Mucosa of descending colon (tissue), 3 donors: ENCODE measurements at regions not wholly inside any gene's neighbourhood (a gene's known extent, or its start where the extent isn't known, plus 50 kb on each side); places are given as distances from the start of the nearest gene placed in this dataset.

ENCODE experiments used
- ATAC-seq: fragments of 200-7000 bp; cut with Tn5 transposase; one replicate; pipeline ENCODE4 v1.9.1; 2020; ENCODE audit warnings: mild to moderate bottlenecking, moderate library complexity
- DNase-seq, 3 donors: peaks; one replicate each; pipeline ENCODE4 v3.0.0-alpha.2; 2020
- H3K36me3 ChIP-seq: fragments of 200-600 bp; one replicate; pipeline ENCODE4 v1.8.0; 2021; ENCODE audit warnings: low read depth, mild to moderate bottlenecking
- H3K4me1 ChIP-seq: fragments of 200-600 bp; one replicate; pipeline ENCODE4 v1.8.0; 2021; ENCODE audit warnings: low read depth, mild to moderate bottlenecking
- H3K4me3 ChIP-seq: fragments of 200-600 bp; one replicate; pipeline ENCODE4 v1.8.0; 2021; ENCODE audit warnings: mild to moderate bottlenecking
- H3K9me3 ChIP-seq: fragments of 200-600 bp; one replicate; pipeline ENCODE4 v1.8.0; 2021; ENCODE audit warnings: mild to moderate bottlenecking
- intact Hi-C, 2 donors: fragments of 100-400 bp; cut with DNase I in 1 of 2; cut with micrococcal nuclease in 1 of 2; formaldehyde crosslinking; loops; one replicate each; pipeline versions ENCODE4 v1.11.0 to v1.11.1; 2022; cut with DNase I, micrococcal nuclease
- TF ChIP-seq, protein P1 (sequence below): fragments of 200-600 bp; IDR thresholded peaks from one replicate; pipeline ENCODE4 v1.8.0; 2022; ENCODE audit warnings: antibody characterized with exemption, mild to moderate bottlenecking
- donor health status: DM: no; HTN: no; CAD: no; lungs with moderate emphysema.
- donor health status: DM: no; HTN: no; CAD: no.
- donor health status: DM: no; HTN: yes; CAD: no.

GRCh38 chr3:99321261-99321660, 317.1 kb upstream of the COL8A1 start:
- intact Hi-C loops, result no loop called here
- no peak for ATAC-seq
- TF ChIP-seq, protein P1, sequence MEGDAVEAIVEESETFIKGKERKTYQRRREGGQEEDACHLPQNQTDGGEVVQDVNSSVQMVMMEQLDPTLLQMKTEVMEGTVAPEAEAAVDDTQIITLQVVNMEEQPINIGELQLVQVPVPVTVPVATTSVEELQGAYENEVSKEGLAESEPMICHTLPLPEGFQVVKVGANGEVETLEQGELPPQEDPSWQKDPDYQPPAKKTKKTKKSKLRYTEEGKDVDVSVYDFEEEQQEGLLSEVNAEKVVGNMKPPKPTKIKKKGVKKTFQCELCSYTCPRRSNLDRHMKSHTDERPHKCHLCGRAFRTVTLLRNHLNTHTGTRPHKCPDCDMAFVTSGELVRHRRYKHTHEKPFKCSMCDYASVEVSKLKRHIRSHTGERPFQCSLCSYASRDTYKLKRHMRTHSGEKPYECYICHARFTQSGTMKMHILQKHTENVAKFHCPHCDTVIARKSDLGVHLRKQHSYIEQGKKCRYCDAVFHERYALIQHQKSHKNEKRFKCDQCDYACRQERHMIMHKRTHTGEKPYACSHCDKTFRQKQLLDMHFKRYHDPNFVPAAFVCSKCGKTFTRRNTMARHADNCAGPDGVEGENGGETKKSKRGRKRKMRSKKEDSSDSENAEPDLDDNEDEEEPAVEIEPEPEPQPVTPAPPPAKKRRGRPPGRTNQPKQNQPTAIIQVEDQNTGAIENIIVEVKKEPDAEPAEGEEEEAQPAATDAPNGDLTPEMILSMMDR, result no peak
- Histone ChIP-seq H3K9me3 (no peaks in the 10 kb centered on the region), H3K4me3 (no peak overlapping the region), H3K36me3 (no peaks in the 10 kb centered on the region), H3K4me1 (no peaks in the 10 kb centered on the region)
- DNase-seq, result no peak

DNA sequence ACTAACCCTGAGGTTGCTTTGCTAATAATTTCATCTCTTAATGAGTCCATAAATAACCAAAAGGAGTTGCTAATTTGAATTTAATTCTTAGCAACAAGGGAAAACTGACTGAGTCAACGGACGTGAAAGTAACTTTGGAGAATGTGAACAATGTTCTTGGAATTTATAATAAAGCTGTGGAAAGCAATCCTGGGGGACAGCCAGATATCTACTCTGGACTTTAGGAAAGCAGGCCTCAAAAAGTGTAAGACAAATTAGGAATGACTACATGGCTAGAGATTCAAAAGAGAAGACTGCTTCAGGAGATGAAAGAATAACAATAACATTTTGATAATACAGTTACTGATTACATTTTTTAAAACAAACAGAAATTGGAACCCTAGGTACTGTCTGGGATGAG, 318.4 kb upstream of the COL8A1 start:
- DNase-seq (no peak), ATAC-seq (no peak)
- no peak overlapping the region for H3K4me3 ChIP-seq
- H3K36me3 ChIP-seq, result no peaks in the 10 kb centered on the region
- intact Hi-C loops, result no loop called here
- H3K4me1 ChIP-seq, result no peaks in the 10 kb centered on the region
- no peaks in the 10 kb centered on the region for H3K9me3 ChIP-seq
- TF ChIP-seq, protein P1, result no peak

- intact Hi-C loops, result no loop called here
- ATAC-seq (no peak), DNase-seq (no peak)
- Histone ChIP-seq H3K9me3 (no peaks in the 10 kb centered on the region), H3K4me1 (no peaks in the 10 kb centered on the region), H3K36me3 (no peaks in the 10 kb centered on the region), H3K4me3 (no peak overlapping the region)
- TF ChIP-seq, protein P1, result no peak
These were observed 318.9 kb upstream of the COL8A1 start for GRCh38 chr3:99319450-99319849.

DNA sequence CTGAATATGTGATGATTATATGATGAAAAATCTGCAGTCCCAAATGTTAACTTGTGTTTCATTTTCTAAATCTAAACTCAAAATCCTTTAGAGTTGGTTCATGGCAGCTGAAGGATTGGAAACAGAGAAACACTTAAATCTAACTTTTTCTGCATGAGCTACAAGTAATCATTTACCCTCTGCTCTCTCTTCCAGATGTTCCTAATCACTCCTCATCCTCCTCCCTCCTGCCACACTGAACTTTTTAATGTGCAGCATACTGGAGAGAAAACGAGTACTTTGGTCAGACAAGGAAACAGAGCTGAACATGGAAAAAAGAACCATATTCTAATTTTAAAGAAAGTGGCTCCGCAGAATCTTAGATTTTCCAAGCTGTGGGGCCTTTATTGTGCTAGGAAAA, 321.2 kb upstream of the COL8A1 start:
- ATAC-seq, result no peak
- Histone ChIP-seq H3K4me1 (no peaks in the 10 kb centered on the region), H3K9me3 (no peaks in the 10 kb centered on the region), H3K36me3 (no peaks in the 10 kb centered on the region), H3K4me3 (no peak overlapping the region)
- intact Hi-C loops, result no loop called here
- TF ChIP-seq, protein P1, result no peak
- DNase-seq, result no peak

GRCh38 chr3:99315896-99316295, 322.5 kb upstream of the COL8A1 start:
- intact Hi-C loops, result no loop called here
- ATAC-seq, result no peak

GRCh38 chr3:99313485-99313884, 324.9 kb upstream of the COL8A1 start:
- H3K4me3 ChIP-seq, result no peak overlapping the region
- no peaks in the 10 kb centered on the region for H3K36me3 ChIP-seq
- DNase-seq (no peak), ATAC-seq (no peak)
- H3K4me1 ChIP-seq, result no peaks in the 10 kb centered on the region
- intact Hi-C loops, result no loop called here
- TF ChIP-seq, protein P1, result no peak
- H3K9me3 ChIP-seq, result peaks cover 3% of the 10 kb centered on the region

More at GRCh38 chr3:99315896-99316295, 322.5 kb upstream of the COL8A1 start:
- H3K4me3 ChIP-seq, result no peak overlapping the region
- no peaks in the 10 kb centered on the region for H3K36me3 ChIP-seq
- H3K9me3 ChIP-seq, result no peaks in the 10 kb centered on the region
- no peaks in the 10 kb centered on the region for H3K4me1 ChIP-seq
- no peak for DNase-seq
- TF ChIP-seq, protein P1, result no peak
